Astrocyte of the spinal cord (primary cell): ENCODE measurements at regions not wholly inside any gene's neighbourhood (a gene's known extent, or its start where the extent isn't known, plus 50 kb on each side); places are given as distances from the start of the nearest gene placed in this dataset.

Experiments
- DNase-seq: peaks from one replicate; pipeline ENCODE4 v3.0.0; 2011; ENCODE audit warnings: low read depth, low spot score
- H3K4me3 ChIP-seq: 2 replicates; pipeline ENCODE4 v1.5.1; 2011; ENCODE audit warnings: low read depth, mild to moderate bottlenecking, low read length, moderate library complexity
- in situ Hi-C: cut with HindIII; loops from 2 replicates; pipeline ENCODE4 v1.10.0; 2017; ENCODE audit warnings: low sequenced_read_pairs
- TF ChIP-seq, protein P1 (sequence below): IDR thresholded peaks from 2 replicates; pipeline ENCODE4 v1.5.1; 2012; ENCODE audit warnings: low read depth, mild to moderate bottlenecking, low read length, inconsistent platforms

DNA sequence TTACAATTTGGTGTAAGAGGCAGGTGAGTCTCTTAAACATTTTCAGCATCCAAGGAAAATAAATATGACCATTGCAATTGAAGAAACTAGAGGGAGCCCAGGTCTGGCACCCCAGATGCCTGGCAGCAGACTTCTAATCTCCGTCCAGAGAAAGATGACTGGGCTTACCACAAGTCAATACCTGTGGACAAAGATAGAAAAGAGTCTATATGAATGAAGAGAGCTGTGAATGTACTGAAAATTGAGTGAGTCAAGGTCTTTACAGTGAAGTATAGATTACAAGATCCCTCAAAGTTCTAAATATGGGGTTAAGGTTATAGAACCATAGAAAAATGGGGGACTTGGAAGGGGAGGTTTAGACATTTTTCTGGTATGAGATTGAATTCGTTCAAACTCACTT is 827.4 kb upstream of the NR2F2 start:
- no peak for DNase-seq
- no peak overlapping the region for H3K4me3 ChIP-seq
- TF ChIP-seq, protein P1, sequence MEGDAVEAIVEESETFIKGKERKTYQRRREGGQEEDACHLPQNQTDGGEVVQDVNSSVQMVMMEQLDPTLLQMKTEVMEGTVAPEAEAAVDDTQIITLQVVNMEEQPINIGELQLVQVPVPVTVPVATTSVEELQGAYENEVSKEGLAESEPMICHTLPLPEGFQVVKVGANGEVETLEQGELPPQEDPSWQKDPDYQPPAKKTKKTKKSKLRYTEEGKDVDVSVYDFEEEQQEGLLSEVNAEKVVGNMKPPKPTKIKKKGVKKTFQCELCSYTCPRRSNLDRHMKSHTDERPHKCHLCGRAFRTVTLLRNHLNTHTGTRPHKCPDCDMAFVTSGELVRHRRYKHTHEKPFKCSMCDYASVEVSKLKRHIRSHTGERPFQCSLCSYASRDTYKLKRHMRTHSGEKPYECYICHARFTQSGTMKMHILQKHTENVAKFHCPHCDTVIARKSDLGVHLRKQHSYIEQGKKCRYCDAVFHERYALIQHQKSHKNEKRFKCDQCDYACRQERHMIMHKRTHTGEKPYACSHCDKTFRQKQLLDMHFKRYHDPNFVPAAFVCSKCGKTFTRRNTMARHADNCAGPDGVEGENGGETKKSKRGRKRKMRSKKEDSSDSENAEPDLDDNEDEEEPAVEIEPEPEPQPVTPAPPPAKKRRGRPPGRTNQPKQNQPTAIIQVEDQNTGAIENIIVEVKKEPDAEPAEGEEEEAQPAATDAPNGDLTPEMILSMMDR: no peak
- in situ Hi-C loops: no loop called here

DNA sequence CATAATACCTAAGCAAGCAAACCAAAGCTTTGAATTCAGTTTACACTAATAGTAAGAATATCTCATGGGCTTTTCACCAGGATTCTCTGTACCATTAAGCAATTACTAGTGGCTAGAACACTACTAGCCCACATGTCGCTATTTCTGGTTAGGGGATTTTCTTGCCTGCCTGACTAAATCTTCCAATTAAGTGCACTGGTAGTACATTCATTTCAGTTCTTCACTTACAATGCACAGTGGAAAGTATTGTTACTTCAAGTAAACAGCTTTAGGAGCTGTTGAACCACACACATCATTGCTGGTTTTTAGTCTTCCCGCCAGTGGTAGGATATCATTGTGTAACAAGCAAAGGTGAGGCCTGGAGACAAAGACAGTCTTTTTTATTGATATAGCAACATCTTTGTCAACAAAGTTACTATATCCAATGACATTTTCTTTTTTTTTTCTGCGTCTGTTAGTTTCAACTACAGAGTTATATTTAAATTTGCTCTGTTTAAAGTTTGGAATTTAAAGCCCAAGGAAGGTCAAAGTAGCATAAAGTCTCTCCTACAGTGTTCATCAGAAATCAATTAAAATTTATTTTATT is 826.8 kb upstream of the NR2F2 start:
- in situ Hi-C loops: no loop called here
- no peak for DNase-seq
- TF ChIP-seq, protein P1: no peak
- H3K4me3 ChIP-seq: no peak overlapping the region

DNA sequence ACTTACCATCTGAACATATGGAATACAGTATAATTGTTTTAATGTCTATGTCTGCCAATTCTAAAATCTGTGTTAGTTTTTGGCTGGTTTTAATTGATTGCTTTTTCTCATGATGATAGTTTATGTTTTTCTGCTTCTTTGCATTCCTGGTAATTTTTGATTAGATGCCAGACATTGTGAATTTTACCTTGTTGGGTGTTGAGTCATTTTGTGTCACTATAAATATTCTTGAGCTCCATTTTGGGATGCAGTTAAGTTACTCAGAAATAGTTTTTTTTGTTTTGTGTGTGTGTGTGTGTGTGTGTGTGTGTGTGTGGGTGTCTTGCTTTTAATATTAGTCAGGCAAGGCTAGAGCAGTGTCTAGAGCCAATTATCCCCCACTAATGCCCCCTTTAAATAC is 818.8 kb upstream of the NR2F2 start:
- in situ Hi-C loops: no loop called here

DNA sequence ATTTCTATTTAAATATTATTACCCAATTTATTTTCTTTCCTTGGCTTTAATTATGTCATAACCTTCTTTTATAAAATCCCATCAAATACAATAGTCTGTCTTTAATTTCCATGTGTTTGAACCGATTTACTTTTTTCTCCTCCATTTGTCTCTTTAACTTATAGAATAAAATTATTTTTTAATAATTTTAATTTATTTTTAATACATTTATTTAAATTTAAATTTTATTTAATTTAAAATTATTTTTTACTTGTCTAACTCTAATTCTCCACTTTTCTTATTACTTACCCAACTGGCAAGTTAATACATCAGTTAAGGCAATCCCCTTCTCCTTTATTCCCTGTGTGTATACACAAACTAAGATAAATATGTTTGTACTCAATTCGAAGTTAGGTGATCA is 817.6 kb upstream of the NR2F2 start:
- DNase-seq: no peak
- in situ Hi-C loops: no loop called here
- no peak overlapping the region for H3K4me3 ChIP-seq
- TF ChIP-seq, protein P1: no peak

More for the DNA sequence above, 818.8 kb upstream of the NR2F2 start:
- no peak for DNase-seq
- TF ChIP-seq, protein P1: no peak
- H3K4me3 ChIP-seq: no peak overlapping the region

DNA sequence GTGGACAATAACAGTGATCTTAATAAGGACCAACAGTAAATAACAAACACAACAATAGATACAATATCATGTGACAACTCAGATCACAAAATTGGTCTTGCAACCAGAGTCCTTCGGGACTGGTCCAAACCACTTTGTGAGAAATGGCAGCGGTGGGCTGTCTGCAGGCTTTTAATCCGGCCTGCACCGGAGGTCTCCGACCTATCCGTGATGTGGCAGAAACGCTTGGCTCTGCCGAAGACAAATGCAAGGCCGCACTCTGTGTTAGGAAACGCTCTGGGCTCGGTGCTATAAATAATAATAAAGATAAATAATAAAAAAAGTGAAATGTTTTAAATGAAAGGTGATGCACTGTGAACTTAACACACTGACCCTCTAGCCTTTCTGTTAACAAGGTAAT is 810.6 kb upstream of the NR2F2 start:
- DNase-seq: no peak
- no peak overlapping the region for H3K4me3 ChIP-seq
- in situ Hi-C loops: no loop called here
- TF ChIP-seq, protein P1: no peak

DNA sequence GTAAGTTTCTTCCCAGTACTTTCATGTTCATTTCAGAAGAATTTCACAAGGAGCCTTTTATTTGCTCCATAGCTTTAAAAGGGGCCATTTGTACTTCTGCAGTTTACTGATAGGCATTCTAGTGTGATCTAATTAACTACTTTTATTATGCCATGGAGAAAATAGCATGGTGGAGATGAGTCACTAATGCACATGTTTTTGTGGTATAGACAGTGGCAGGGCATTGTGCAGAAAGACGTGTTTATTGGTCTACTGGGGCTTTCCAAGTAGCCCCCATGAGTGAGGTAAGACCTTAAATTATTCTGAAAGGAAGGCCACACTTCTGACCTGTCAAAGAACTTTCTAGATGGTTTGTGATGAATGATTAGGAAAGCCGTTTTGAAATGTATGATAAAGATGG is 810.0 kb upstream of the NR2F2 start:
- no peak overlapping the region for H3K4me3 ChIP-seq
- DNase-seq: peak; percentile 4
- in situ Hi-C loops: no loop called here
- TF ChIP-seq, protein P1: no peak

DNA sequence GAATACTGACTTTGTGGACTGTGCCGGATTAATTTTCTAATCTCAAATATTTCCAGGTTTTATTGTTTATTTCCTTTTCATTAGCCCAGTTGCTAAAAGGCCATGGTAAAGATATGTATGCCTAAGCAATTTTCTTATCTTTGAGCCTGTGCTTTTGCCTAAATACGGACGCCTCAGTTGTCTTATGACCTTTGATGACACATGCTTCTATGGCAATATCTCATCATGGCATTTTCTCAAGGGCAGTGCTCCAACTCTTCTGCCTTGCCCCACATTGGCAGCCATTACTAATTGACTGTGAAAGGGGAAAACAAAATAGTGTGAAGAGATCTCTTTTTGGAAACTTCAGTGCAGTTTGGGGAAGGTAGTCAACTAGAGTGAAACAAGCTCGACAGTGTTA is 809.6 kb upstream of the NR2F2 start:
- TF ChIP-seq, protein P1: no peak
- DNase-seq: no peak
- in situ Hi-C loops: no loop called here
- H3K4me3 ChIP-seq: no peak overlapping the region
